ENCODE measurements at regions not wholly inside any gene's neighbourhood (a gene's known extent, or its start where the extent isn't known, plus 50 kb on each side); places are given as distances from the start of the nearest gene placed in this dataset.

- Histone ChIP-seq H4K20me1 (ENCODE audit: insufficient read depth, low read length) (no peaks in the 10 kb centered on the region), H3K4me3 (ENCODE audit: low read length) (no peak overlapping the region), H3K4me1 (ENCODE audit: low read length) (no peaks in the 10 kb centered on the region), H3K27ac (ENCODE audit: low read length) (no peak overlapping the region), H3K79me2 (ENCODE audit: low read length) (no peaks in the 10 kb centered on the region), H3K27me3 (ENCODE audit: low read depth, low read length) (no peaks in the 10 kb centered on the region), H3K36me3 (replicated peaks; ENCODE audit: low read depth, low read length) (no peaks in the 10 kb centered on the region), H2AFZ (ENCODE audit: low read depth, low read length) (no peak overlapping the region), H3K4me2 (ENCODE audit: low read length) (no peak overlapping the region), H3K9ac (ENCODE audit: low read length) (no peak overlapping the region), H3K9me3 (ENCODE audit: insufficient read depth, low read length) (no peaks in the 10 kb centered on the region)
- TF ChIP-seq CTCF (IDR thresholded peaks at IDR 0.05; ENCODE audit: low read depth, low read length), result no peak
- TF ChIP-seq EZH2phosphoT487 (IDR thresholded peaks at IDR 0.05; ENCODE audit: low read depth), result no peak
These were observed 621.0 kb downstream of the ARL4A start for GRCh38 chr7:13308423-13308822.

GRCh38 chr7:13309535-13309934 lies 622.1 kb downstream of the ARL4A start:
- TF ChIP-seq CTCF (IDR thresholded peaks at IDR 0.05; ENCODE audit: low read depth, low read length) (no peak), EZH2phosphoT487 (IDR thresholded peaks at IDR 0.05; ENCODE audit: low read depth) (no peak)
- H3K9me3 ChIP-seq (ENCODE audit: insufficient read depth, low read length), result no peaks in the 10 kb centered on the region

GRCh38 chr7:13312307-13312706 lies 624.9 kb downstream of the ARL4A start:
- Histone ChIP-seq H3K36me3 (replicated peaks; ENCODE audit: low read depth, low read length) (no peaks in the 10 kb centered on the region), H3K4me1 (ENCODE audit: low read length) (no peaks in the 10 kb centered on the region), H4K20me1 (ENCODE audit: insufficient read depth, low read length) (no peaks in the 10 kb centered on the region), H2AFZ (ENCODE audit: low read depth, low read length) (no peak overlapping the region), H3K9me3 (ENCODE audit: insufficient read depth, low read length) (no peaks in the 10 kb centered on the region), H3K79me2 (ENCODE audit: low read length) (no peaks in the 10 kb centered on the region), H3K9ac (ENCODE audit: low read length) (no peak overlapping the region), H3K4me2 (ENCODE audit: low read length) (no peak overlapping the region), H3K27me3 (ENCODE audit: low read depth, low read length) (no peaks in the 10 kb centered on the region), H3K27ac (ENCODE audit: low read length) (no peak overlapping the region), H3K4me3 (ENCODE audit: low read length) (no peak overlapping the region)
- TF ChIP-seq CTCF (IDR thresholded peaks at IDR 0.05; ENCODE audit: low read depth, low read length) (no peak), EZH2phosphoT487 (IDR thresholded peaks at IDR 0.05; ENCODE audit: low read depth) (no peak)

More at GRCh38 chr7:13309535-13309934, 622.1 kb downstream of the ARL4A start:
- no peak overlapping the region for H3K9ac ChIP-seq (ENCODE audit: low read length)
- H3K4me1 ChIP-seq (ENCODE audit: low read length), result no peaks in the 10 kb centered on the region
- H2AFZ ChIP-seq (ENCODE audit: low read depth, low read length), result no peak overlapping the region
- no peak overlapping the region for H3K4me3 ChIP-seq (ENCODE audit: low read length)
- no peaks in the 10 kb centered on the region for H4K20me1 ChIP-seq (ENCODE audit: insufficient read depth, low read length)
- H3K36me3 ChIP-seq (replicated peaks; ENCODE audit: low read depth, low read length), result no peaks in the 10 kb centered on the region
- no peaks in the 10 kb centered on the region for H3K27me3 ChIP-seq (ENCODE audit: low read depth, low read length)
- no peak overlapping the region for H3K27ac ChIP-seq (ENCODE audit: low read length)
- H3K4me2 ChIP-seq (ENCODE audit: low read length), result no peak overlapping the region
- H3K79me2 ChIP-seq (ENCODE audit: low read length), result no peaks in the 10 kb centered on the region

- no peak overlapping the region for H2AFZ ChIP-seq (ENCODE audit: low read depth, low read length)
- no peaks in the 10 kb centered on the region for H3K27me3 ChIP-seq (ENCODE audit: low read depth, low read length)
- H3K4me3 ChIP-seq (ENCODE audit: low read length), result no peak overlapping the region
- no peaks in the 10 kb centered on the region for H4K20me1 ChIP-seq (ENCODE audit: insufficient read depth, low read length)
- no peaks in the 10 kb centered on the region for H3K9me3 ChIP-seq (ENCODE audit: insufficient read depth, low read length)
- H3K4me2 ChIP-seq (ENCODE audit: low read length), result no peak overlapping the region
- no peaks in the 10 kb centered on the region for H3K4me1 ChIP-seq (ENCODE audit: low read length)
- TF ChIP-seq CTCF (IDR thresholded peaks at IDR 0.05; ENCODE audit: low read depth, low read length) (no peak), EZH2phosphoT487 (IDR thresholded peaks at IDR 0.05; ENCODE audit: low read depth) (no peak)
- no peak overlapping the region for H3K9ac ChIP-seq (ENCODE audit: low read length)
- no peaks in the 10 kb centered on the region for H3K79me2 ChIP-seq (ENCODE audit: low read length)
- no peaks in the 10 kb centered on the region for H3K36me3 ChIP-seq (replicated peaks; ENCODE audit: low read depth, low read length)
- H3K27ac ChIP-seq (ENCODE audit: low read length), result no peak overlapping the region
These were observed 632.9 kb downstream of the ARL4A start for GRCh38 chr7:13320333-13320732.

All from OCI-LY3 (cell line).